ENCODE measurements at regions not wholly inside any gene's neighbourhood (a gene's known extent, or its start where the extent isn't known, plus 50 kb on each side); places are given as distances from the start of the nearest gene placed in this dataset.

- Mint-ChIP-seq H3K27me3 (ENCODE audit: unreplicated experiment) (peaks cover 74% of the 10 kb centered on the region), H3K36me3 (ENCODE audit: insufficient read depth, unreplicated experiment) (no peaks in the 10 kb centered on the region), H3K27ac (ENCODE audit: unreplicated experiment) (no peak overlapping the region), H3K4me1 (ENCODE audit: low read depth, unreplicated experiment) (no peaks in the 10 kb centered on the region), H3K9me3 (ENCODE audit: low read depth, unreplicated experiment) (no peaks in the 10 kb centered on the region), H3K4me3 (ENCODE audit: low read depth, unreplicated experiment) (no peak overlapping the region)
- CTCF ChIA-PET, result no interaction called here
- intact Hi-C loops (cut with micrococcal nuclease; ENCODE audit: unreplicated experiment), result no loop called here
- DNase-seq, result no peak
- no peak for TF ChIP-seq CTCF (IDR thresholded peaks at IDR 0.05; ENCODE audit: unreplicated experiment)
- no TSS peak for BruUV-seq (replicated peaks)
Measured at GRCh38 chr9:126223798-126224531, 102.7 kb upstream of the MVB12B start.

GRCh38 chr9:126225611-126226609 lies 100.7 kb upstream of the MVB12B start:
- H3K9me3 Mint-ChIP-seq (ENCODE audit: low read depth, unreplicated experiment), result no peaks in the 10 kb centered on the region
- H3K4me1 Mint-ChIP-seq (ENCODE audit: low read depth, unreplicated experiment), result no peaks in the 10 kb centered on the region
- no peak overlapping the region for H3K4me3 Mint-ChIP-seq (ENCODE audit: low read depth, unreplicated experiment)
- no TSS peak for BruUV-seq (replicated peaks)
- DNase-seq, result no peak
- intact Hi-C loops (cut with micrococcal nuclease; ENCODE audit: unreplicated experiment), result loop anchor here (5.0 kb wide), 1 partner anchor 819 kb away; no protein-coding TSS in a partner anchor
- no peak overlapping the region for H3K27ac Mint-ChIP-seq (ENCODE audit: unreplicated experiment)
- H3K36me3 Mint-ChIP-seq (ENCODE audit: insufficient read depth, unreplicated experiment), result no peaks in the 10 kb centered on the region
- TF ChIP-seq CTCF (IDR thresholded peaks at IDR 0.05; ENCODE audit: unreplicated experiment), result no peak
- H3K27me3 Mint-ChIP-seq (ENCODE audit: unreplicated experiment), result peaks cover 77% of the 10 kb centered on the region
- CTCF ChIA-PET, result no interaction called here

GRCh38 chr9:126226991-126227936 lies 99.4 kb upstream of the MVB12B start:
- Mint-ChIP-seq H3K36me3 (ENCODE audit: insufficient read depth, unreplicated experiment) (no peaks in the 10 kb centered on the region), H3K27ac (ENCODE audit: unreplicated experiment) (no peak overlapping the region), H3K9me3 (ENCODE audit: low read depth, unreplicated experiment) (no peaks in the 10 kb centered on the region), H3K4me3 (ENCODE audit: low read depth, unreplicated experiment) (no peak overlapping the region), H3K27me3 (ENCODE audit: unreplicated experiment) (peaks cover 83% of the 10 kb centered on the region), H3K4me1 (ENCODE audit: low read depth, unreplicated experiment) (no peaks in the 10 kb centered on the region)
- no peak for TF ChIP-seq CTCF (IDR thresholded peaks at IDR 0.05; ENCODE audit: unreplicated experiment)
- intact Hi-C loops (cut with micrococcal nuclease; ENCODE audit: unreplicated experiment), result loop anchor here (5.0 kb wide), 1 partner anchor 820 kb away; no protein-coding TSS in a partner anchor
- CTCF ChIA-PET, result no interaction called here
- no TSS peak for BruUV-seq (replicated peaks)
- no peak for DNase-seq
